ENCODE measurements at regions not wholly inside any gene's neighbourhood (a gene's known extent, or its start where the extent isn't known, plus 50 kb on each side); places are given as distances from the start of the nearest gene placed in this dataset.
"Not testable (repeated sequence)": the region's sequence is repeated elsewhere in the genome, so short reads cannot be mapped to it uniquely, and the experiment has no call there.

GRCh38 chr3:98679986-98680385 is 83.2 kb upstream of the ST3GAL6 start:
- Histone ChIP-seq H3K9me3 (no peaks in the 10 kb centered on the region), H3K36me3 (no peaks in the 10 kb centered on the region), H3K27ac (no peak overlapping the region), H3K4me3 (no peak overlapping the region), H3K27me3 (replicated peaks; ENCODE audit: insufficient read depth) (no peaks in the 10 kb centered on the region), H3K4me1 (ENCODE audit: control insufficient read depth in 1 of 2, low read depth in 2 of 2) (no peaks in the 10 kb centered on the region)
- TF ChIP-seq CTCF (IDR thresholded peaks at IDR 0.05), result no peak
- DNase-seq (ENCODE audit: low spot score) (no peak), ATAC-seq (ENCODE audit: insufficient number of reproducible peaks, low FRiP score, low read depth) (no peak)

- H3K36me3 ChIP-seq, result no peaks in the 10 kb centered on the region
- ATAC-seq (ENCODE audit: insufficient number of reproducible peaks, low FRiP score, low read depth), result no peak
Observed at GRCh38 chr3:98680723-98681122, 82.4 kb upstream of the ST3GAL6 start.

GRCh38 chr3:98681486-98681885 is 81.7 kb upstream of the ST3GAL6 start:
- no peaks in the 10 kb centered on the region for H3K9me3 ChIP-seq
- ATAC-seq (ENCODE audit: insufficient number of reproducible peaks, low FRiP score, low read depth), result no peak
- no peak overlapping the region for H3K27ac ChIP-seq
- no peak for DNase-seq (ENCODE audit: low spot score)
- no peaks in the 10 kb centered on the region for H3K27me3 ChIP-seq (replicated peaks; ENCODE audit: insufficient read depth)
- H3K4me3 ChIP-seq, result no peak overlapping the region
- H3K4me1 ChIP-seq (ENCODE audit: control insufficient read depth in 1 of 2, low read depth in 2 of 2), result no peaks in the 10 kb centered on the region
- TF ChIP-seq CTCF (IDR thresholded peaks at IDR 0.05), result no peak
- H3K36me3 ChIP-seq, result no peaks in the 10 kb centered on the region

More at GRCh38 chr3:98680723-98681122, 82.4 kb upstream of the ST3GAL6 start:
- no peak for DNase-seq (ENCODE audit: low spot score)
- H3K27ac ChIP-seq, result no peak overlapping the region
- no peak for TF ChIP-seq CTCF (IDR thresholded peaks at IDR 0.05)
- H3K4me3 ChIP-seq, result no peak overlapping the region
- H3K4me1 ChIP-seq (ENCODE audit: control insufficient read depth in 1 of 2, low read depth in 2 of 2), result no peaks in the 10 kb centered on the region
- no peaks in the 10 kb centered on the region for H3K9me3 ChIP-seq
- no peaks in the 10 kb centered on the region for H3K27me3 ChIP-seq (replicated peaks; ENCODE audit: insufficient read depth)

GRCh38 chr3:98682391-98682790 is 80.7 kb upstream of the ST3GAL6 start:
- not testable (repeated sequence) for H3K4me3 ChIP-seq; H3K9me3 ChIP-seq; H3K27me3 ChIP-seq (replicated peaks; ENCODE audit: insufficient read depth); ATAC-seq (ENCODE audit: insufficient number of reproducible peaks, low FRiP score, low read depth); H3K4me1 ChIP-seq (ENCODE audit: control insufficient read depth in 1 of 2, low read depth in 2 of 2); DNase-seq (ENCODE audit: low spot score); H3K36me3 ChIP-seq; H3K27ac ChIP-seq

- Histone ChIP-seq H3K27me3 (replicated peaks; ENCODE audit: insufficient read depth) (no peaks in the 10 kb centered on the region), H3K36me3 (no peaks in the 10 kb centered on the region), H3K27ac (no peak overlapping the region), H3K4me3 (no peak overlapping the region), H3K9me3 (no peaks in the 10 kb centered on the region), H3K4me1 (ENCODE audit: control insufficient read depth in 1 of 2, low read depth in 2 of 2) (no peaks in the 10 kb centered on the region)
- TF ChIP-seq CTCF (IDR thresholded peaks at IDR 0.05), result no peak
- DNase-seq (ENCODE audit: low spot score) (no peak), ATAC-seq (ENCODE audit: insufficient number of reproducible peaks, low FRiP score, low read depth) (no peak)
Observed at GRCh38 chr3:98688363-98688762, 74.8 kb upstream of the ST3GAL6 start.

GRCh38 chr3:98690876-98691275 is 72.3 kb upstream of the ST3GAL6 start:
- ATAC-seq (ENCODE audit: insufficient number of reproducible peaks, low FRiP score, low read depth), result peak; percentile 81
- H3K27ac ChIP-seq, result no peak overlapping the region
- no peaks in the 10 kb centered on the region for H3K36me3 ChIP-seq
- H3K4me3 ChIP-seq, result no peak overlapping the region
- no peaks in the 10 kb centered on the region for H3K27me3 ChIP-seq (replicated peaks; ENCODE audit: insufficient read depth)
- TF ChIP-seq CTCF (IDR thresholded peaks at IDR 0.05), result no peak
- no peak for DNase-seq (ENCODE audit: low spot score)
- H3K9me3 ChIP-seq, result no peaks in the 10 kb centered on the region
- no peaks in the 10 kb centered on the region for H3K4me1 ChIP-seq (ENCODE audit: control insufficient read depth in 1 of 2, low read depth in 2 of 2)
